Activated T-cell treated with anti-CD3 and anti-CD28 coated beads for 48 hours (primary cell): ENCODE measurements at regions not wholly inside any gene's neighbourhood (a gene's known extent, or its start where the extent isn't known, plus 50 kb on each side); places are given as distances from the start of the nearest gene placed in this dataset.

Experiments
- DNase-seq: peaks from one replicate; pipeline ENCODE4 v3.0.0-alpha.2; 2020; ENCODE audit warnings: low read depth

GRCh38 chrX:40149286-40150175 is 51.8 kb upstream of the BCOR start:
- no peak for DNase-seq

GRCh38 chrX:40148385-40149285 is 50.9 kb upstream of the BCOR start:
- no peak for DNase-seq

GRCh38 chrX:40147971-40148370 is 50.2 kb upstream of the BCOR start:
- no peak for DNase-seq
